Fibroblast of lung (primary cell): ENCODE measurements at regions not wholly inside any gene's neighbourhood (a gene's known extent, or its start where the extent isn't known, plus 50 kb on each side); places are given as distances from the start of the nearest gene placed in this dataset.

Source experiments
- DNase-seq, 2 donors: peaks; one replicate each; pipeline versions ENCODE4 v3.0.0 to v3.0.0-alpha.2; 2010; ENCODE audit warnings: low read depth in 2 of 2
- H2AFZ ChIP-seq: 2 replicates; pipeline ENCODE4 v1.5.1; 2012; ENCODE audit warnings: low read length, control low read depth, inconsistent platforms
- H3K27ac ChIP-seq: 2 replicates; pipeline ENCODE4 v1.5.1; 2011; ENCODE audit warnings: low read length, control low read depth; ENCODE audit not compliant: insufficient read depth
- H3K27me3 ChIP-seq: 2 replicates; pipeline ENCODE4 v1.5.1; 2011; ENCODE audit warnings: mild to moderate bottlenecking, low read length; ENCODE audit not compliant: control insufficient read depth, insufficient read depth
- H3K36me3 ChIP-seq: 2 replicates; pipeline ENCODE4 v1.5.1; 2011; ENCODE audit warnings: low read length; ENCODE audit not compliant: control insufficient read depth, insufficient read depth
- H3K4me1 ChIP-seq: 2 replicates; pipeline ENCODE4 v1.5.1; 2011; ENCODE audit warnings: low read length; ENCODE audit not compliant: control insufficient read depth, insufficient read depth; ENCODE audit errors: extremely low read depth
- H3K4me2 ChIP-seq: 2 replicates; pipeline ENCODE4 v1.5.1; 2011; ENCODE audit warnings: low read length, control low read depth; ENCODE audit not compliant: insufficient read depth; ENCODE audit errors: extremely low read depth
- H3K4me3 ChIP-seq, 4 experiments: fragments of 200-600 bp in 1 of 4; sonication (generic) in 1 of 4; replicated peaks in 1 of 4; 2 replicates each; pipeline ENCODE4 v1.5.1; 2011 to 2016; ENCODE audit warnings: low read length in 4 of 4, low read depth in 3 of 4, mild to moderate bottlenecking in 3 of 4, control low read depth in 2 of 4, inconsistent platforms in 1 of 4, mixed read lengths in 1 of 4; ENCODE audit not compliant: insufficient read depth in 1 of 4; ENCODE audit errors: control extremely low read depth in 1 of 4
- H3K79me2 ChIP-seq: 2 replicates; pipeline ENCODE4 v1.5.1; 2012; ENCODE audit warnings: mild to moderate bottlenecking, low read length, inconsistent platforms; ENCODE audit not compliant: control insufficient read depth, insufficient read depth
- H3K9ac ChIP-seq: 2 replicates; pipeline ENCODE4 v1.5.1; 2011; ENCODE audit warnings: mild to moderate bottlenecking, low read length, control low read depth; ENCODE audit not compliant: insufficient read depth
- H3K9me3 ChIP-seq: 2 replicates; pipeline ENCODE4 v1.5.1; 2012; ENCODE audit warnings: low read depth, low read length; ENCODE audit not compliant: control insufficient read depth, insufficient read depth
- H4K20me1 ChIP-seq: 2 replicates; pipeline ENCODE4 v1.5.1; 2011; ENCODE audit warnings: low read length; ENCODE audit not compliant: control insufficient read depth, insufficient read depth; ENCODE audit errors: extremely low read depth
- EZH2 ChIP-seq: IDR thresholded peaks from 2 replicates; pipeline ENCODE4 v1.5.1; 2012; ENCODE audit warnings: low read length, control low read depth, mild to moderate bottlenecking; ENCODE audit errors: missing control alignments
- TF ChIP-seq, protein P1 (sequence below), 2 donors: IDR thresholded peaks in 1 of 2; conservative IDR thresholded peaks in 1 of 2; 1 replicate in 1 of 2; 2 replicates in 1 of 2; pipeline ENCODE4 v1.5.1; 2011 to 2012; ENCODE audit warnings: low read length in 2 of 2, control low read depth in 1 of 2, inconsistent platforms in 1 of 2, low read depth in 1 of 2, mild to moderate bottlenecking in 1 of 2

DNA sequence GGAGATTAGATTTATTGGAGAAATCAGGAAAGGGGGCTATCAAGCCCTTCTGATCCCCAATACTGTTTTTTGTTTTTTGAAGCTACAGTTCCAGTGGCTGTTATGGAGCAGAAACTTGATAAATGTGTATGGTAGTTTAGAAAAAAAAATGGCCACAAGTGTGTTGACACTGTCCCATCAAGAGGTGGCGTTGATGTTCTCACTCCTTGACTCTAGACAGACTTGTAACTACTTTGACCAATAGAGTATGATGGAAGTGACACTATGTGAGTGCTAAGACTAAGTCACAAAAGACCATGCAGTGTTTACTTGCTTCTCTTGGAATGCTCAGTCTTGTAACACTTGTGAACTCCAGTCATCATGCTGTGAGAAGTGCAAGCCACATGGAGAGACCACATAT is 356.7 kb downstream of the PDCD6IP start:
- H4K20me1 ChIP-seq: no peaks in the 10 kb centered on the region
- no peak overlapping the region for H3K4me2 ChIP-seq
- H3K9me3 ChIP-seq: no peaks in the 10 kb centered on the region
- H2AFZ ChIP-seq: no peak overlapping the region
- no peak for DNase-seq
- H3K4me1 ChIP-seq: no peaks in the 10 kb centered on the region
- no peak for TF ChIP-seq EZH2
- TF ChIP-seq, protein P1, sequence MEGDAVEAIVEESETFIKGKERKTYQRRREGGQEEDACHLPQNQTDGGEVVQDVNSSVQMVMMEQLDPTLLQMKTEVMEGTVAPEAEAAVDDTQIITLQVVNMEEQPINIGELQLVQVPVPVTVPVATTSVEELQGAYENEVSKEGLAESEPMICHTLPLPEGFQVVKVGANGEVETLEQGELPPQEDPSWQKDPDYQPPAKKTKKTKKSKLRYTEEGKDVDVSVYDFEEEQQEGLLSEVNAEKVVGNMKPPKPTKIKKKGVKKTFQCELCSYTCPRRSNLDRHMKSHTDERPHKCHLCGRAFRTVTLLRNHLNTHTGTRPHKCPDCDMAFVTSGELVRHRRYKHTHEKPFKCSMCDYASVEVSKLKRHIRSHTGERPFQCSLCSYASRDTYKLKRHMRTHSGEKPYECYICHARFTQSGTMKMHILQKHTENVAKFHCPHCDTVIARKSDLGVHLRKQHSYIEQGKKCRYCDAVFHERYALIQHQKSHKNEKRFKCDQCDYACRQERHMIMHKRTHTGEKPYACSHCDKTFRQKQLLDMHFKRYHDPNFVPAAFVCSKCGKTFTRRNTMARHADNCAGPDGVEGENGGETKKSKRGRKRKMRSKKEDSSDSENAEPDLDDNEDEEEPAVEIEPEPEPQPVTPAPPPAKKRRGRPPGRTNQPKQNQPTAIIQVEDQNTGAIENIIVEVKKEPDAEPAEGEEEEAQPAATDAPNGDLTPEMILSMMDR (conservative IDR thresholded peaks at IDR 0.05 in 1 of 2, IDR thresholded peaks at IDR 0.05 in 1 of 2; ENCODE audit: low read depth in 1 of 2, low read length in 2 of 2): no peak
- no peak overlapping the region for H3K4me3 ChIP-seq
- H3K27ac ChIP-seq: no peak overlapping the region
- H3K79me2 ChIP-seq: no peaks in the 10 kb centered on the region
- no peak overlapping the region for H3K9ac ChIP-seq
- no peaks in the 10 kb centered on the region for H3K27me3 ChIP-seq
- no peaks in the 10 kb centered on the region for H3K36me3 ChIP-seq

DNA sequence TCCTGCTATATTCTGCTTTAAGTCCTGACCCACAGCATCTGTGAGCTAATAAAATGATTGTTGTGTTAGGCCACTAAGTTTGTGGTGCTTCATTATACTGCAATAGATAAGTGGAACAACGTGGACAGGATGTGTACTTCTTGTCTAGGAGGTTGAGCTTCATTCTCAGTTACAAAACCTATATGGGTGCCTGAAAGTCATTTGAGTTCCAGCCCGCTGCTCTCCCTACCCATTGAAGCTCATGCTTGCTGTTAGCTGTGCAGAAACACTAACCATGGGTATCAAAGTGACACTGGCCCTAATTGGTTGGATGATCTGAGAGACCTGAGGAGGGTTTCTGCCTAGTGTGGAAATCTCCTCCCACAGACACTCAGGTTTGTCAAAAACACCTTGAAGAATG is 357.2 kb downstream of the PDCD6IP start:
- no peak overlapping the region for H3K9ac ChIP-seq
- TF ChIP-seq EZH2: no peak
- TF ChIP-seq, protein P1 (conservative IDR thresholded peaks at IDR 0.05 in 1 of 2, IDR thresholded peaks at IDR 0.05 in 1 of 2; ENCODE audit: low read depth in 1 of 2, low read length in 2 of 2): no peak
- no peaks in the 10 kb centered on the region for H3K9me3 ChIP-seq
- H3K36me3 ChIP-seq: no peaks in the 10 kb centered on the region
- H2AFZ ChIP-seq: no peak overlapping the region
- H3K27ac ChIP-seq: no peak overlapping the region
- no peaks in the 10 kb centered on the region for H4K20me1 ChIP-seq
- H3K79me2 ChIP-seq: no peaks in the 10 kb centered on the region
- H3K4me3 ChIP-seq: no peak overlapping the region
- no peak for DNase-seq
- no peak overlapping the region for H3K4me2 ChIP-seq
- no peaks in the 10 kb centered on the region for H3K4me1 ChIP-seq
- H3K27me3 ChIP-seq: no peaks in the 10 kb centered on the region

DNA sequence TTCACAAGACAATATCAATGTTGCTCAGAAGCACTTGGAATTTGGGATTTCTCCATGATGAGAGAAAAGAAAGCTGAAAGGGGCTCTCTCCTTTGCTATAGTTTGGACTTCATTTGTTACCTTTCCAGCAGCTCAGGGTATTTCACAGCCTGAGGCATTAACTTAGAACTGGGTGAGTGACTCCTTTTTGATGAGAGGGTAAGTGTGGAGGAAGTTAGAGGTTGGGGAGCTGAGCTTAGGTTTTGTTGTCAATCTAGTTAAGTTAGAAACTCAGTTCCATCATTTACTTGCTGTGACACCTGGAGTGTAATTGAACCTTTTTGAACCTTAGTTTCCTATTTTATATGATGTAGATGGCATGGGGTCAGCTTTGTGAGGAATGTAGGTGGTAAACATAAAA is 359.1 kb downstream of the PDCD6IP start:
- no peak overlapping the region for H3K27ac ChIP-seq
- no peak for DNase-seq
- no peaks in the 10 kb centered on the region for H4K20me1 ChIP-seq
- no peak overlapping the region for H3K4me2 ChIP-seq
- no peaks in the 10 kb centered on the region for H3K79me2 ChIP-seq
- no peaks in the 10 kb centered on the region for H3K4me1 ChIP-seq
- H3K9ac ChIP-seq: no peak overlapping the region
- no peak for TF ChIP-seq EZH2
- TF ChIP-seq, protein P1 (conservative IDR thresholded peaks at IDR 0.05 in 1 of 2, IDR thresholded peaks at IDR 0.05 in 1 of 2; ENCODE audit: low read depth in 1 of 2, low read length in 2 of 2): no peak
- no peak overlapping the region for H3K4me3 ChIP-seq
- no peak overlapping the region for H2AFZ ChIP-seq
- H3K9me3 ChIP-seq: no peaks in the 10 kb centered on the region
- H3K27me3 ChIP-seq: no peaks in the 10 kb centered on the region
- no peaks in the 10 kb centered on the region for H3K36me3 ChIP-seq
